A549 (cell line): ENCODE measurements at regions not wholly inside any gene's neighbourhood (a gene's known extent, or its start where the extent isn't known, plus 50 kb on each side); places are given as distances from the start of the nearest gene placed in this dataset.

Experiments
- ATAC-seq, 2 experiments: fragments of 200-7000 bp in 1 of 2; fragments of >200 bp in 1 of 2; cut with Nextera tagmentation in 1 of 2; cut with Tn5 transposase in 1 of 2; 3 replicates each; pipeline versions ENCODE4 v1.8.0 to v1.9.1; 2018 to 2020; ENCODE audit warnings: mild to moderate bottlenecking in 1 of 2, moderate library complexity in 1 of 2
- CTCF ChIA-PET: fragments of 300-600 bp; sonication (Branson Sonifier 250); formaldehyde crosslinking; extraction: SDS; loops from one replicate; lab custom pipeline; 2021; ENCODE audit warnings: antibody characterized with exemption, inconsistent platforms; lab: Yijun Ruan, JAX
- POLR2A ChIA-PET: fragments of 350-600 bp; formaldehyde crosslinking; extraction: SDS; loops from one replicate; lab custom pipeline; 2021; ENCODE audit warnings: antibody characterized with exemption, inconsistent platforms; lab: Yijun Ruan, JAX
- DNase-seq, 2 experiments: peaks; one replicate each; pipeline versions ENCODE4 v3.0.0 to v3.0.0-alpha.2; 2011 to 2016; ENCODE audit warnings: low read depth in 1 of 2, low spot score in 1 of 2
- FAIRE-seq: peaks from 2 replicates; lab custom pipeline; 2011; peaks lifted over from hg19 to GRCh38; lab: Jason Lieb, UNC
- H3K27ac ChIP-seq, 2 experiments: fragments of >200 bp; sonication (Bioruptor Twin); formaldehyde crosslinking; 3 replicates each; pipeline ENCODE4 v1.5.1; 2016 to 2017
- H3K4me1 ChIP-seq: fragments of >200 bp; sonication (Bioruptor Twin); formaldehyde crosslinking; 3 replicates; pipeline ENCODE4 v1.6.1; 2016
- H3K4me2 ChIP-seq: fragments of >200 bp; sonication (Bioruptor Twin); formaldehyde crosslinking; 3 replicates; pipeline ENCODE4 v1.6.1; 2016
- H3K4me3 ChIP-seq: fragments of >200 bp; sonication (Bioruptor Twin); formaldehyde crosslinking; 3 replicates; pipeline ENCODE4 v1.5.1; 2016
- H3K9me3 ChIP-seq: fragments of >200 bp; sonication (Bioruptor Twin); formaldehyde crosslinking; 3 replicates; pipeline ENCODE4 v1.6.1; 2016
- CHD4 ChIP-seq: fragments of 200-600 bp; sonication (generic); IDR thresholded peaks from 2 replicates; pipeline ENCODE4 v1.6.1; 2016; ENCODE audit warnings: antibody characterized with exemption, mild to moderate bottlenecking, borderline replicate concordance
- EHMT2 ChIP-seq: fragments of 200-600 bp; sonication (generic); IDR thresholded peaks from 2 replicates; pipeline ENCODE4 v1.6.1; 2016; ENCODE audit warnings: antibody characterized with exemption, low read depth, mild to moderate bottlenecking, moderate library complexity
- FOSB ChIP-seq: fragments of 250-450 bp; sonication (Bioruptor Pico); IDR thresholded peaks from 2 replicates; pipeline ENCODE4 v1.5.0; 2020; ENCODE audit warnings: mild to moderate bottlenecking, moderate library complexity
- FOSL2 ChIP-seq, 2 experiments: fragments of 450-650 bp in 1 of 2; fragments of >200 bp in 1 of 2; sonication (Bioruptor Twin) in 1 of 2; formaldehyde crosslinking; IDR thresholded peaks; 2 replicates each; pipeline versions ENCODE4 v1.5.0 to v1.6.1; 2016 to 2020; ENCODE audit warnings: mild to moderate bottlenecking in 1 of 2, moderate library complexity in 1 of 2
- JUNB ChIP-seq: fragments of >200 bp; sonication (Bioruptor Twin); formaldehyde crosslinking; IDR thresholded peaks from 2 replicates; pipeline ENCODE4 v1.6.1; 2016
- KDM1A ChIP-seq: fragments of 200-600 bp; sonication (generic); IDR thresholded peaks from 2 replicates; pipeline ENCODE4 v1.6.1; 2016; ENCODE audit warnings: low read depth, mild to moderate bottlenecking
- NFE2L2 ChIP-seq: fragments of 150-350 bp; conservative IDR thresholded peaks from 2 replicates; pipeline ENCODE4 v1.6.1; 2014; ENCODE audit warnings: low read length
- NR3C1 ChIP-seq: fragments of >200 bp; sonication (Bioruptor Twin); formaldehyde crosslinking; IDR thresholded peaks from 3 replicates; pipeline ENCODE4 v1.6.1; 2017
- PHF8 ChIP-seq: fragments of 200-600 bp; sonication (generic); IDR thresholded peaks from 2 replicates; pipeline ENCODE4 v1.6.1; 2016; ENCODE audit warnings: low read depth, mild to moderate bottlenecking, antibody characterized with exemption, moderate library complexity, borderline replicate concordance
- POLR2AphosphoS2 ChIP-seq: conservative IDR thresholded peaks from 2 replicates; pipeline ENCODE4 v1.6.1; 2012; ENCODE audit warnings: low read length, improper control_type of control experiment, inconsistent platforms
- RAD21 ChIP-seq, 2 experiments: fragments of >200 bp in 1 of 2; sonication (Bioruptor Twin) in 1 of 2; formaldehyde crosslinking in 1 of 2; IDR thresholded peaks in 1 of 2; conservative IDR thresholded peaks in 1 of 2; 2 replicates in 1 of 2; 3 replicates in 1 of 2; pipeline ENCODE4 v1.6.1; 2012 to 2018; ENCODE audit warnings: inconsistent platforms in 1 of 2
- RARB ChIP-seq: fragments of 250-450 bp; sonication (Bioruptor Pico); IDR thresholded peaks from 2 replicates; pipeline ENCODE4 v1.8.0; 2021; ENCODE audit warnings: mild to moderate bottlenecking, moderate library complexity
- RFX5 ChIP-seq: fragments of 450-650 bp; IDR thresholded peaks from 2 replicates; pipeline ENCODE4 v1.7.1; 2014; ENCODE audit warnings: antibody characterized with exemption, mild to moderate bottlenecking, moderate library complexity
- SMC3 ChIP-seq: fragments of >200 bp; sonication (Bioruptor Twin); formaldehyde crosslinking; IDR thresholded peaks from 3 replicates; pipeline ENCODE4 v1.6.1; 2018; ENCODE audit warnings: inconsistent platforms
- SREBF2 ChIP-seq: fragments of 450-650 bp; IDR thresholded peaks from 2 replicates; pipeline ENCODE4 v1.6.1; 2014; ENCODE audit warnings: mild to moderate bottlenecking, moderate library complexity
- TFCP2L1 ChIP-seq: fragments of 250-450 bp; sonication (Bioruptor Pico); IDR thresholded peaks from 2 replicates; pipeline ENCODE4 v1.5.0; 2021; ENCODE audit warnings: mild to moderate bottlenecking
- TP53 ChIP-seq: fragments of 250-450 bp; sonication (Bioruptor Pico); IDR thresholded peaks from 2 replicates; pipeline ENCODE4 v1.5.0; 2021; ENCODE audit warnings: mild to moderate bottlenecking, moderate library complexity
- ZNF302 ChIP-seq: fragments of 250-450 bp; sonication (Bioruptor Pico); IDR thresholded peaks from 2 replicates; pipeline ENCODE4 v1.9.0; 2021; ENCODE audit warnings: inconsistent platforms, mild to moderate bottlenecking, moderate library complexity
- WGBS: methylation state at CpG from one replicate; pipeline ENCODE4 v1.1.6; 2017; ENCODE audit errors: missing lambda C conversion rate; 5-methylcytosine and 5-hydroxymethylcytosine counted together
- TF ChIP-seq, protein P1 (sequence below): fragments of >200 bp; sonication (Bioruptor Twin); formaldehyde crosslinking; IDR thresholded peaks from 3 replicates; pipeline ENCODE4 v1.5.1; 2016
- TF ChIP-seq, protein P2 (sequence below): IDR thresholded peaks from 2 replicates; pipeline ENCODE4 v1.6.1; 2012
- TF ChIP-seq, protein P3 (sequence below): fragments of 200-600 bp; sonication (generic); IDR thresholded peaks from 2 replicates; pipeline ENCODE4 v1.6.1; 2016; ENCODE audit warnings: antibody characterized with exemption, mild to moderate bottlenecking, moderate library complexity
- TF ChIP-seq, protein P4 (sequence below): IDR thresholded peaks from 2 replicates; pipeline ENCODE4 v1.6.1; 2012; ENCODE audit warnings: low read depth, borderline replicate concordance
- TF ChIP-seq, protein P5 (sequence below): fragments of >200 bp; sonication (Bioruptor Twin); formaldehyde crosslinking; IDR thresholded peaks from 2 replicates; pipeline ENCODE4 v1.6.1; 2016
- TF ChIP-seq, protein P6 (sequence below): fragments of 150-350 bp; IDR thresholded peaks from 2 replicates; pipeline ENCODE4 v1.6.1; 2014; ENCODE audit warnings: low read depth, mild to moderate bottlenecking, low read length

DNA sequence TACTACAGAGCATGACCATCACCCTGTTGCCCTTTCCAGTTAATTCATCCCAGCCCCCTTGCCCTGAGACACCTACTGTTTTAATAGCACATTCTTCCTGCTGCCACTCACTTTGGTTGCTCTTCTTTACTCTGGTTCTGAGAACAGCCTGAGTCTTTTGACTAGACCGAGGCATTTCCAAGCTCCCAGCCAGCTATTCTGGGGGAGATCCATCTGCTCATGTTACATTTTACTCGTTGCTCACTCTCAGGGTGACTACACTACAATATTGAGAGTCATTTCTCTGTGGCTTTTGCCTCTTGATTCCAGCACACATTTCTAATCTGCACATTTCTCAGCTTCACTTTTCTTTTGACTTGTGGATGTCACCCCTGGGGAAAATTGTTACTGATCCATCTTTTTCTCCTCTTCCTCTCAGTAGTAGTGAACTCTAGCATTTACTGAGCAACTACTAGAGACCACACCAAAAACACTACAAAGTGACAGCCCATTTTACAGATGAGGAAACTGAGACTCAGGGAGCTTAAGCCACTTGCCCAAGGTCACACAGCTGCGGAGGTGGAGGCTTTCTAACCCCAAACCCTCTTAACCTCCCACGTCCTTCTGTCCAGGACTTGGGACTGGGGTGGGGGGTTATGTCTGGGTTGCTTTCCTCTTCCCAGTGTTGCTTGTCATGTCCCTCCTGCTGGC, 117.8 kb downstream of the C11orf91 start:
- 46% methylated on average over 4 of the region's 4 CpGs for WGBS
- DNase-seq, result no peak
- ChIA-PET CTCF (interaction anchor here (1.4 kb wide), 1 partner anchor 15 kb away, joined by 3 read pairs; no protein-coding TSS in a partner anchor), POLR2A (no interaction called here)
- ATAC-seq, result no peak
- no peak for FAIRE-seq
- TF ChIP-seq SMC3 (no peak), CHD4 (no peak), RARB (no peak)
- TF ChIP-seq, protein P1, sequence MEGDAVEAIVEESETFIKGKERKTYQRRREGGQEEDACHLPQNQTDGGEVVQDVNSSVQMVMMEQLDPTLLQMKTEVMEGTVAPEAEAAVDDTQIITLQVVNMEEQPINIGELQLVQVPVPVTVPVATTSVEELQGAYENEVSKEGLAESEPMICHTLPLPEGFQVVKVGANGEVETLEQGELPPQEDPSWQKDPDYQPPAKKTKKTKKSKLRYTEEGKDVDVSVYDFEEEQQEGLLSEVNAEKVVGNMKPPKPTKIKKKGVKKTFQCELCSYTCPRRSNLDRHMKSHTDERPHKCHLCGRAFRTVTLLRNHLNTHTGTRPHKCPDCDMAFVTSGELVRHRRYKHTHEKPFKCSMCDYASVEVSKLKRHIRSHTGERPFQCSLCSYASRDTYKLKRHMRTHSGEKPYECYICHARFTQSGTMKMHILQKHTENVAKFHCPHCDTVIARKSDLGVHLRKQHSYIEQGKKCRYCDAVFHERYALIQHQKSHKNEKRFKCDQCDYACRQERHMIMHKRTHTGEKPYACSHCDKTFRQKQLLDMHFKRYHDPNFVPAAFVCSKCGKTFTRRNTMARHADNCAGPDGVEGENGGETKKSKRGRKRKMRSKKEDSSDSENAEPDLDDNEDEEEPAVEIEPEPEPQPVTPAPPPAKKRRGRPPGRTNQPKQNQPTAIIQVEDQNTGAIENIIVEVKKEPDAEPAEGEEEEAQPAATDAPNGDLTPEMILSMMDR, result no peak
- TF ChIP-seq, protein P2, sequence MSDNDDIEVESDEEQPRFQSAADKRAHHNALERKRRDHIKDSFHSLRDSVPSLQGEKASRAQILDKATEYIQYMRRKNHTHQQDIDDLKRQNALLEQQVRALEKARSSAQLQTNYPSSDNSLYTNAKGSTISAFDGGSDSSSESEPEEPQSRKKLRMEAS, result no peak
- Histone ChIP-seq H3K4me1 (no peaks in the 10 kb centered on the region), H3K27ac (no peak overlapping the region), H3K4me2 (no peak overlapping the region), H3K4me3 (no peak overlapping the region), H3K9me3 (no peaks in the 10 kb centered on the region)

DNA sequence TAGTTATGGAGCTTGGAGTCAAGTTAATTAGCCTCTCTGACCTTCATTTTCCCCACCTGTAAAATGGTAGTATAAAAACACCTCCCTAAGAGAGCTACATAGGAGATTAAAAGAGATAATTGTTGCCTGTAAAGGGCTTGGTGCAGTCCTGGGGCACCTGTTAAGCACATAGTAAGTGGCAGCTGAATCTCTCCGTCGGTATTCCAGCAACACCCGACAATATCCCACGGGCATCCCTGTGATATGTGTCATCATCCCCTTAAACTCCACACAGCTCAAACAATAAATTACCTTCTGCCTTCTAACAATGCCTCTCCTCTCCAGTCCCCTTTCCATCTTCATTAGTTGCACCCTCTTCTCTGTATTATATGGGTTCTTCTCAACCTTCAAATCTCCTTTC, 121.5 kb downstream of the C11orf91 start:
- DNase-seq (no peak), FAIRE-seq (no peak), ATAC-seq (no peak)
- Histone ChIP-seq H3K4me2 (no peak overlapping the region), H3K27ac (no peak overlapping the region), H3K4me1 (no peaks in the 10 kb centered on the region), H3K9me3 (no peaks in the 10 kb centered on the region), H3K4me3 (no peak overlapping the region)
- ChIA-PET CTCF (interaction anchor here (1.0 kb wide), 1 partner anchor 56 kb away, joined by 3 read pairs; no protein-coding TSS in a partner anchor), POLR2A (no interaction called here)
- 76% methylated on average over 4 of the region's 4 CpGs for WGBS
- TF ChIP-seq JUNB (no peak), SREBF2 (no peak), RAD21 (conservative IDR thresholded peaks at IDR 0.05 in 1 of 2, IDR thresholded peaks at IDR 0.05 in 1 of 2) (no peak), PHF8 (no peak), FOSL2 (IDR thresholded peaks at IDR 0.05) (no peak), FOSL2 (CRISPR knock-in tag; IDR thresholded peaks at IDR 0.05) (no peak), KDM1A (no peak), ZNF302 (CRISPR knock-in tag) (no peak), TP53 (CRISPR knock-in tag) (no peak), POLR2AphosphoS2 (no peak), NFE2L2 (no peak), RFX5 (no peak), SMC3 (no peak), FOSB (CRISPR knock-in tag) (no peak), TFCP2L1 (CRISPR knock-in tag) (no peak), EHMT2 (no peak), NR3C1 (no peak)
- TF ChIP-seq, protein P3, sequence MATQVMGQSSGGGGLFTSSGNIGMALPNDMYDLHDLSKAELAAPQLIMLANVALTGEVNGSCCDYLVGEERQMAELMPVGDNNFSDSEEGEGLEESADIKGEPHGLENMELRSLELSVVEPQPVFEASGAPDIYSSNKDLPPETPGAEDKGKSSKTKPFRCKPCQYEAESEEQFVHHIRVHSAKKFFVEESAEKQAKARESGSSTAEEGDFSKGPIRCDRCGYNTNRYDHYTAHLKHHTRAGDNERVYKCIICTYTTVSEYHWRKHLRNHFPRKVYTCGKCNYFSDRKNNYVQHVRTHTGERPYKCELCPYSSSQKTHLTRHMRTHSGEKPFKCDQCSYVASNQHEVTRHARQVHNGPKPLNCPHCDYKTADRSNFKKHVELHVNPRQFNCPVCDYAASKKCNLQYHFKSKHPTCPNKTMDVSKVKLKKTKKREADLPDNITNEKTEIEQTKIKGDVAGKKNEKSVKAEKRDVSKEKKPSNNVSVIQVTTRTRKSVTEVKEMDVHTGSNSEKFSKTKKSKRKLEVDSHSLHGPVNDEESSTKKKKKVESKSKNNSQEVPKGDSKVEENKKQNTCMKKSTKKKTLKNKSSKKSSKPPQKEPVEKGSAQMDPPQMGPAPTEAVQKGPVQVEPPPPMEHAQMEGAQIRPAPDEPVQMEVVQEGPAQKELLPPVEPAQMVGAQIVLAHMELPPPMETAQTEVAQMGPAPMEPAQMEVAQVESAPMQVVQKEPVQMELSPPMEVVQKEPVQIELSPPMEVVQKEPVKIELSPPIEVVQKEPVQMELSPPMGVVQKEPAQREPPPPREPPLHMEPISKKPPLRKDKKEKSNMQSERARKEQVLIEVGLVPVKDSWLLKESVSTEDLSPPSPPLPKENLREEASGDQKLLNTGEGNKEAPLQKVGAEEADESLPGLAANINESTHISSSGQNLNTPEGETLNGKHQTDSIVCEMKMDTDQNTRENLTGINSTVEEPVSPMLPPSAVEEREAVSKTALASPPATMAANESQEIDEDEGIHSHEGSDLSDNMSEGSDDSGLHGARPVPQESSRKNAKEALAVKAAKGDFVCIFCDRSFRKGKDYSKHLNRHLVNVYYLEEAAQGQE, result no peak
- TF ChIP-seq, protein P4, sequence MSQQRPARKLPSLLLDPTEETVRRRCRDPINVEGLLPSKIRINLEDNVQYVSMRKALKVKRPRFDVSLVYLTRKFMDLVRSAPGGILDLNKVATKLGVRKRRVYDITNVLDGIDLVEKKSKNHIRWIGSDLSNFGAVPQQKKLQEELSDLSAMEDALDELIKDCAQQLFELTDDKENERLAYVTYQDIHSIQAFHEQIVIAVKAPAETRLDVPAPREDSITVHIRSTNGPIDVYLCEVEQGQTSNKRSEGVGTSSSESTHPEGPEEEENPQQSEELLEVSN, result no peak
- TF ChIP-seq, protein P5, sequence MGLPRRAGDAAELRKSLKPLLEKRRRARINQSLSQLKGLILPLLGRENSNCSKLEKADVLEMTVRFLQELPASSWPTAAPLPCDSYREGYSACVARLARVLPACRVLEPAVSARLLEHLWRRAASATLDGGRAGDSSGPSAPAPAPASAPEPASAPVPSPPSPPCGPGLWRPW, result no peak
- TF ChIP-seq, protein P6, sequence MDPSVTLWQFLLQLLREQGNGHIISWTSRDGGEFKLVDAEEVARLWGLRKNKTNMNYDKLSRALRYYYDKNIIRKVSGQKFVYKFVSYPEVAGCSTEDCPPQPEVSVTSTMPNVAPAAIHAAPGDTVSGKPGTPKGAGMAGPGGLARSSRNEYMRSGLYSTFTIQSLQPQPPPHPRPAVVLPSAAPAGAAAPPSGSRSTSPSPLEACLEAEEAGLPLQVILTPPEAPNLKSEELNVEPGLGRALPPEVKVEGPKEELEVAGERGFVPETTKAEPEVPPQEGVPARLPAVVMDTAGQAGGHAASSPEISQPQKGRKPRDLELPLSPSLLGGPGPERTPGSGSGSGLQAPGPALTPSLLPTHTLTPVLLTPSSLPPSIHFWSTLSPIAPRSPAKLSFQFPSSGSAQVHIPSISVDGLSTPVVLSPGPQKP, result no peak
